NCI-H187 treated with DMSO at 0.1 percent for 48 hours (cell line): ENCODE measurements at regions not wholly inside any gene's neighbourhood (a gene's known extent, or its start where the extent isn't known, plus 50 kb on each side); places are given as distances from the start of the nearest gene placed in this dataset.
"Not testable (repeated sequence)": the region's sequence is repeated elsewhere in the genome, so short reads cannot be mapped to it uniquely, and the experiment has no call there.

Source experiments
- DNase-seq: peaks from one replicate; lab custom pipeline; 2025; lab: John Stamatoyannopoulos, UW

- no peak for DNase-seq
Measured at GRCh38 chr2:180695586-180696401, 284.6 kb upstream of the UBE2E3 start.

DNA sequence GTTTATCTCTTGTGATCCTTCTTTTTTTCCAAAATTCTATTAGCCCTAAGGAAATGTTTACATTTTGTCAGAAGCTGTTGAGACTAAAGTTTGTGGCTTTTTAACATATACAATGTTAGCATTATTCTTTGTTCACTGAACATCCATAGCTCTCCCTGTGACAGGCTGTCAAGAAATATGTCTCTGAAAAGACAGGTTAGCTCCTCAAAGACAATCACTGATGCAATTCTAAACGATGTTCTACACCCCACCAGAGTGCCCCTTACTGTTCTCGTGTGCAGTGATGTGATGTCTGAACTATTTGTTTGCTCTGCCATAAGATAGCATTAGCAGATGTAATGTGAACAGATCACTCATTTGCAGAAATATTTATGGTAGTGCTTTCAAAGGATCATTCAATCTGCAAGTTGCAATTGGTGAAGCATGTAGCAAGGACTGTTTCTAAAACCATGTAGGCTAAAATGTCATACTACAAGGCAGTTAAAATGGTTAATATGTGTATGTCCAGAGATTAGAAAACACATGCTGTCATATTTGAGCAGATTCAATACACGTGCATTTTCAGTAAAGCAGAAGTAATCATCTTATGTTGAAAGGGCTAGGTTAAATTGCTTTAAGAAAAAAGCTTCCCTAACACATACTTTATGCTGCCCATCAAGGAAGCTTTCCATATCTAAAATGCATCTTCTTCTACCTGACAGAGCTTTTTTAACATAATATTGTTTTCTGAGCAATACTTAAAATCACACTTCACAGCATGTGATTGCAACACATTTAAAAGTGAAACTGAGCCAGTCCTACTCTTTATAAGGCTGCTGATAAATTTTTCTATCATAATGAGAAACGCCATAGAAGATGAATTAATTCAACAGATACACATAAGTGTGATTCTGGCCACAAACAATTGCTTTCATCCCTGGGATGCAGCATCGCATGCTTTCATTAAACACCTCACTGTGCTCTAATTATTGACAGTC lies 285.7 kb upstream of the UBE2E3 start:
- no peak for DNase-seq

DNA sequence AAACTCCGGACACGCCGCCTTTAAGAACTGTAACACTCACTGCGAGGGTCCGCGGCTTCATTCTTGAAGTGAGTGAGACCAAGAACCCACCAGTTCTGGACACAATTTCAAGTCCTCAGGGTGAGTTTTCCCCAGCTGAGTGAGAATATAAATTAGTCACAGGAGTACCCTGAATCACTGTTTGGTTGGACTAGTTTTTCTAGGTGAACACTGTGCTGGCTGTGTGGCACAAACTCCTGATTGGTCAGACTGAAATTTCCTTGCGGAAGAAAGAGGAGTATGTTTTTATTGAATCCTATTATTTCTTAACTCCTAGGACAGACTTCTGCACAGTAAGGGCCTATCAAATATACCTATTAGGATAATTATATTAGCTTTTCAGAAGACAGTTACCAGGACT lies 288.1 kb upstream of the UBE2E3 start:
- DNase-seq, result no peak

GRCh38 chr2:180691855-180692223 lies 288.6 kb upstream of the UBE2E3 start:
- not testable (repeated sequence) for DNase-seq

GRCh38 chr2:180691186-180691854 lies 289.1 kb upstream of the UBE2E3 start:
- DNase-seq, result not testable (repeated sequence)

- no peak for DNase-seq
Measured at GRCh38 chr2:180690611-180691010, 289.8 kb upstream of the UBE2E3 start.

DNA sequence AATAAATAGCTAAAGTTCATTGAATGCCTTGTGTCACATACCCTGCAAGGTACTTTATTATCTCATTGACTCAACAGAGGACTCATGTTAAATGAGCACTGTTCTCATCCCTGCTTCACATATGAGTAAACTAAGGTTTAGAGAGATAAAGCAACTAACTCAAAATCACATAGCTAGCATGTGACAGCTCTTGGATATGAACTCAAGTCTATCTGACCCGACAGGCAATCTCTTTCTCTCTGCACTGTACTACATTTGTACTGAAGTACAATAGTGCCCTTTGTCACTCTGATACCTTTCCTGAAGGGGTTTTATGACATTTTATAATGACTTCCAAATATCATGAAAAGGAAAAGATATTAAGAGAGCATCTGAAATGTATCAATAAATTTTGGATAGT lies 297.5 kb upstream of the UBE2E3 start:
- DNase-seq, result no peak

- no peak for DNase-seq
Measured at GRCh38 chr2:180679693-180680092, 300.7 kb upstream of the UBE2E3 start.

- DNase-seq, result no peak
Measured at GRCh38 chr2:180678625-180678972, 301.8 kb upstream of the UBE2E3 start.

- no peak for DNase-seq
Measured at GRCh38 chr2:180677930-180678624, 302.3 kb upstream of the UBE2E3 start.

DNA sequence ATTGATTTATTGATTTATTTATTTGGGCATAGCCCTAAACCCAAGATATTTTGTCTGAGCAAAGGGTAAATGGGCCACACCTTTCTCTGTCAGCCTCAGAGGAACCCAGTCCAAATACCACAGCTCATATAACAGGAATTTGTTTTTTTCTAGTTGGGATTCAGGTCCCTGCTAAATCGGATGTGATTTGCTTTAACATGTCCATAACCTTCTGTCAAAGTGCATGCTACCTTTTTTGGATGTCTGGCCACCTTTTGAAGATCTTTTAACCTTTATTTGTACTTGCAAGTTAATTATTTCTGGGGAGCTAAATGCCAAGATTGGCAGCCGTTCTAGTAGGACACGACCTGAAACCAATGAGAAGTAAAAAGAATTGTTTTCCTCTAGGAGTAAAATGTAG lies 303.2 kb upstream of the UBE2E3 start:
- DNase-seq, result no peak

DNA sequence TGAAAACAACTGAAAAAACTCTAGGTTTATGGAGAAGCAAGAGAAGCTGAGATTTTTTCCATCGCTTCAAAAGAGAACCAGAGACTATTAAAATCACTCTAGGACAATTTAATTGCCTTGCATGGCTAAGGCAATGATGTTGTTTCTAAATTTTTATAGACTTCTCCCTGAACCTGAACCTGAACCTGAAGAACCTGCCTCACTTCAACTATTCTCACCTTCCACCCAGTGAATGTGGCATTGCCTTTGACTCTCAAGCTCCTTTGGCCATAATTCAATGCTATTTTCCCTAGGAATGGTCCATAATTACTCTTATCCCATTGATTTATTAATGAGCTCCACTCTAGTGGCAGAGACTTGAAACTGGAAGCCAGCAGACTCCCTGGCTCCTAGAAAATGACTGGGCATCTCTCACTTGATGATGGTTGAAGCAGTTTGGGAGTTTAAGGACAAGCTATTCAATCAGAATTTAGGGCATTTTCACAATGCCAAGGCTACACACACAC lies 303.8 kb upstream of the UBE2E3 start:
- no peak for DNase-seq

DNA sequence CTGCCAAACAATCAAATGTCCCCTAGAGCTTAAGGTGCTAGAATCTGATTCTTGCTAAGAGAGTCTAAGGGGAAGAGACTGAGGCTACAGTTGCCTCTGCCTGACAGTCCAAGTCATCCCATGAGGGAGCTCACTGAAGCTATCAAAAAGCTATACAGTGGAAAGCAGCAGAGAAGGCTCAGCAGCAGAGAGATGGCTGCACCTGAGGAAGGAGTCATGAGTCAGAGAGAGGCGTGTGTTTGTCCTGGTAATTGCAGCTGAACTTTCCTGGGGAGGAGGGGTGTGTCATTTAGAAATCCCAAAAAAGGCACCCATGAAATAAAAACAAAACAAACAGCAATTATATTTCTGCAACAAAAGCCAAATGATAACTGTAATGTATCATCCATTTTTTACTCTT lies 305.2 kb upstream of the UBE2E3 start:
- no peak for DNase-seq

DNA sequence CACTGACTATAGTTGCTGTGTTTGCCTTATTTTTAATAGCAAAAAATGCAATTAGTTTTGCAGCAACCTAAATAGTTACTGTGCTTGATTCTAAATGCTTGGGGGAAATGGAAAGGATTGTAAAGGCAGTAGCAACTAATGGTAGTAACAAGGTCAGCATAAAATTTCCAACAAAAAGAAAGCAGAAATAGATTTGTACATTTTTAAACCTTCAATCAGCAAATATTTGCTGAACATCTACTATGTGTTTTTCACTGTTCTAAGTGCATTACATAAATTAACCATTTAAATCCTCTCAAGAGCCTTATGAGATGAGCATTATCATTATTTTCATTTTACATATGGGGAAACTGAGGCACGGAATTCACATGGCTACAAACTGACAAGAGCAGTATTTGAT lies 308.0 kb upstream of the UBE2E3 start:
- no peak for DNase-seq

DNA sequence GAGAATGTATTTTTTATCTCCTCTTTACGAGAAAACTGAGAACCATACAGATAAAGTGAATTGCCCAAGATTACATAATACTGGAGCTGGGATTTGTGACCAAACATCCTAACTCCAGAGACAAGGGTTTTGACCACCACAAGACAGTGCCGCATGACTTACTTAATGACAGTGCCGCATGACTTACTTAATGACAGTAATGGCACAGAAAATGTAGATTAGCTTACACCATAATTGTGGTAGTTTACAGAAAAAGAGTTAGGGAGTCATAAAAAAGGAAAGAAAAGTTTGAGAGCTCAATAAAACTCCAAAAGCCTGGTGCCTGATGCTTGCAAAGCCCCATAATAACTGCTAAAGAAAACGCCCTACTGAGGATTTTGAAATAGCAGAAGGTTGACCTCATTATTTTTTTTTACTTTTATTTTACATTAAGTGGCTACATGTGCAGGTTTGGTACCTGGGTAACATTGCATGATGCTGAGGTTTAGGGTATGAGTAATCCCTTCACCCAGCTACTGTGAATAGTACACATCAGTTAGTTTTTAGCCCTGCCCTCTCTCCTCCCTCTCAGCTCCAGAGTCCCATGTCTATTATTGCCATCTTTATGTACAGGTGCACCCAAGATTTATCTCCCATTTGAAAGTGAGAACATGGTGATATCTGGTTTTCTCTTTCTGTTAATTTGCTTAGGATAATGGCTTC lies 310.0 kb upstream of the UBE2E3 start:
- no peak for DNase-seq

- no peak for DNase-seq
Measured at GRCh38 chr2:180669016-180669415, 311.4 kb upstream of the UBE2E3 start.

GRCh38 chr2:180664507-180664906 lies 315.9 kb upstream of the UBE2E3 start:
- no peak for DNase-seq

GRCh38 chr2:180662941-180663471 lies 317.4 kb upstream of the UBE2E3 start:
- DNase-seq, result no peak

DNA sequence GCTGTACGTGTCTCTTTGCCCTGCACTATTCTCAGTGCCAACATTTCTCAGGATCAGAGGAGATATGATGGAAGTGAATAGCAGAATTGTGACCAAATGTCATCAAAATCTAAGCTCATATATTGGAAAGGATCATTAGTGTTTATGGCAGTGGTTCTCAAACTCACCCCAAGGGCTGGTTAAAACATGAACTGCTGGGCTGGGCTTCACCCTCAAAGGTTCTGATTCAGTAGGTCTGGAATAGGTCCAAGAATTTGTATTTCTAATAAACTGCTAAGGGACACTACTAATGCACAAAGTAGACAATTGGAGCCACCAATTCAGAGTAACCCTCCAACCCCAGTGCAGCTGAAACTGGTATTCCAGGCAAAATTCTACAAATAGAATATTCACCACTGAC lies 317.9 kb upstream of the UBE2E3 start:
- DNase-seq, result no peak

- no peak for DNase-seq
Measured at GRCh38 chr2:180661686-180662030, 318.7 kb upstream of the UBE2E3 start.
